Pancreas (tissue), 10 donors: ENCODE measurements at regions not wholly inside any gene's neighbourhood (a gene's known extent, or its start where the extent isn't known, plus 50 kb on each side); places are given as distances from the start of the nearest gene placed in this dataset.

Experiments
- ATAC-seq, 4 donors: fragments of 200-7000 bp; cut with Tn5 transposase; one replicate each; pipeline versions ENCODE4 v1.8.0 to v1.9.1; 2020; ENCODE audit warnings: mild to moderate bottlenecking in 4 of 4, moderate library complexity in 4 of 4
- DNase-seq, 6 donors: peaks; one replicate each; pipeline ENCODE4 v3.0.0-alpha.2; 2020
- FAIRE-seq: peaks from 2 replicates; lab custom pipeline; 2012; peaks lifted over from hg19 to GRCh38; lab: Jason Lieb, UNC
- H3K27ac ChIP-seq, 4 donors: fragments of 200-600 bp; sonication (generic); 1 replicate in 3 of 4; 2 replicates in 1 of 4; pipeline versions ENCODE4 v1.5.0 to v1.8.0; 2020
- H3K27me3 ChIP-seq, 4 donors: fragments of 200-600 bp; one replicate each; pipeline ENCODE4 v1.8.0; 2021
- H3K36me3 ChIP-seq, 3 donors: fragments of 200-600 bp; sonication (generic) in 1 of 3; one replicate each; pipeline versions ENCODE4 v1.5.0 to v1.8.0; 2020 to 2021
- H3K4me1 ChIP-seq, 3 donors: fragments of 200-600 bp; one replicate each; pipeline ENCODE4 v1.8.0; 2021
- H3K4me3 ChIP-seq, 4 donors: fragments of 200-600 bp; sonication (generic) in 2 of 4; one replicate each; pipeline versions ENCODE4 v1.5.0 to v1.8.0; 2020 to 2021
- H3K9me3 ChIP-seq, 4 donors: fragments of 200-600 bp; one replicate each; pipeline ENCODE4 v1.8.0; 2021
- WGBS, 2 donors: extraction: QIAGEN DNeasy Blood & Tissue Kit; methylation state at CpG; one replicate each; pipeline ENCODE4 v1.1.7; 2013; 5-methylcytosine and 5-hydroxymethylcytosine counted together
- intact Hi-C, 3 donors: fragments of 100-400 bp; cut with DNase I; formaldehyde crosslinking; loops; one replicate each; pipeline versions ENCODE4 v1.11.1 to v1.14.2; 2022
- TF ChIP-seq, protein P1 (sequence below), 4 donors: fragments of 200-600 bp; sonication (generic) in 3 of 4; IDR thresholded peaks; one replicate each; pipeline versions ENCODE4 v1.5.0 to v1.8.0; 2021; ENCODE audit warnings: antibody characterized with exemption in 4 of 4
- donor health status: healthy with polysubstance abuse.
- donor health status: DM: no; HTN: no; CAD: no; lungs with moderate emphysema.
- donor health status: DM: no; HTN: no; CAD: no.
- donor health status: control.
- donor health status: control.
- donor health status: Bipolar disorder and iron deficiency.
- donor health status: DM: yes; HTN: yes; CAD: no.
- donor health status: DM: no; HTN: no; CAD: no.
- donor health status: DM: no; HTN: no; CAD: no.
- donor health status: DM: yes; HTN: yes; CAD: no.

DNA sequence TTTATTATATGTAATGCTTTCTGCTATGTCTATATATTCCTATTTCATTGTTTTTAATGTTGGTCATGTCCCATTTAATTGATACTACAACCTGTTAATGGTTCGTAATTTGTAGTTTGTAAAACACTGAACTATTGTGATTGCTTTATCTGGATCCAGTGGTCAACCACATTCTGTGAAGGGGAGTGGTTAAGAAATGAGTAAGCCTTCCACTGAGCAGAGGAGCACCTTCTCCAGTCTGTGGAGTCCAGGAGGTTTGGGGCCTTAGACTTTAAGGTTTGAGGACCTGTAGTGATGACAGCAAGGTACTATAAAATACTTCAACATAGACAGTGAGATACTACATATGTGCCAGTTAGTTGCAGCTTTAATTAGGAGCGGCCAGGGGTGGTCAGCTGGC lies 67.7 kb upstream of the RAD23B start:
- no peak for DNase-seq
- intact Hi-C loops, result no loop called here
- 78 to 89% methylated on average over 2 of the region's 2 CpGs for WGBS, 2 donors

DNA sequence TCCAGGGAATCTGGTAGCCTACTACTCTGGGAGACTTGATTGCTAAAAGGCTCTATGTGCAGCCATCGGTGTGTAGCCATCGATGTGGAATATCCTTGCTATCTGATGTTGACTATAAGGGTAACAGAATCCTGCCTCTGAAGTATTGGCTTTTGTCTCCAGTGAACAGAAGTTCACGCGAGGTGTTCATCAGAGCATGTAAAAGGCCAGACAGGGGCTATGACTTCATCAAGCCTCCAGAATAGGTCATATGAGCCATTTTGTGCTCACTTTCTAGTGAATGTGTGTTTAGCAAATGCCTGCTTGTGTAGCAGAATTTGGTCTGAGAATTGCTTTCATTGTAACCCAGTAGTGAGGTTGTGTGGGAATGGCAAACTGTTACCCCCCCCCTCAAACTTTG lies 66.8 kb upstream of the RAD23B start:
- H3K4me1 ChIP-seq, result no peaks in the 10 kb centered on the region
- H3K4me3 ChIP-seq, result no peak overlapping the region
- no peaks in the 10 kb centered on the region for H3K27me3 ChIP-seq
- 91 to 94% methylated on average over 4 of the region's 4 CpGs for WGBS, 2 donors
- TF ChIP-seq, protein P1, sequence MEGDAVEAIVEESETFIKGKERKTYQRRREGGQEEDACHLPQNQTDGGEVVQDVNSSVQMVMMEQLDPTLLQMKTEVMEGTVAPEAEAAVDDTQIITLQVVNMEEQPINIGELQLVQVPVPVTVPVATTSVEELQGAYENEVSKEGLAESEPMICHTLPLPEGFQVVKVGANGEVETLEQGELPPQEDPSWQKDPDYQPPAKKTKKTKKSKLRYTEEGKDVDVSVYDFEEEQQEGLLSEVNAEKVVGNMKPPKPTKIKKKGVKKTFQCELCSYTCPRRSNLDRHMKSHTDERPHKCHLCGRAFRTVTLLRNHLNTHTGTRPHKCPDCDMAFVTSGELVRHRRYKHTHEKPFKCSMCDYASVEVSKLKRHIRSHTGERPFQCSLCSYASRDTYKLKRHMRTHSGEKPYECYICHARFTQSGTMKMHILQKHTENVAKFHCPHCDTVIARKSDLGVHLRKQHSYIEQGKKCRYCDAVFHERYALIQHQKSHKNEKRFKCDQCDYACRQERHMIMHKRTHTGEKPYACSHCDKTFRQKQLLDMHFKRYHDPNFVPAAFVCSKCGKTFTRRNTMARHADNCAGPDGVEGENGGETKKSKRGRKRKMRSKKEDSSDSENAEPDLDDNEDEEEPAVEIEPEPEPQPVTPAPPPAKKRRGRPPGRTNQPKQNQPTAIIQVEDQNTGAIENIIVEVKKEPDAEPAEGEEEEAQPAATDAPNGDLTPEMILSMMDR (IDR thresholded peaks at IDR 0.05), result no peak
- H3K27ac ChIP-seq, result no peak overlapping the region
- FAIRE-seq (no peak), DNase-seq (no peak), ATAC-seq (no peak)
- no peaks in the 10 kb centered on the region for H3K36me3 ChIP-seq
- H3K9me3 ChIP-seq, result no peaks in the 10 kb centered on the region
- intact Hi-C loops, result no loop called here

More for the DNA sequence above, 67.7 kb upstream of the RAD23B start:
- TF ChIP-seq, protein P1 (IDR thresholded peaks at IDR 0.05), result no peak
- no peak overlapping the region for H3K27ac ChIP-seq
- H3K27me3 ChIP-seq, result no peaks in the 10 kb centered on the region
- no peak overlapping the region for H3K4me3 ChIP-seq
- ATAC-seq (no peak), FAIRE-seq (no peak)
- H3K9me3 ChIP-seq, result no peaks in the 10 kb centered on the region
- no peaks in the 10 kb centered on the region for H3K4me1 ChIP-seq
- no peaks in the 10 kb centered on the region for H3K36me3 ChIP-seq

DNA sequence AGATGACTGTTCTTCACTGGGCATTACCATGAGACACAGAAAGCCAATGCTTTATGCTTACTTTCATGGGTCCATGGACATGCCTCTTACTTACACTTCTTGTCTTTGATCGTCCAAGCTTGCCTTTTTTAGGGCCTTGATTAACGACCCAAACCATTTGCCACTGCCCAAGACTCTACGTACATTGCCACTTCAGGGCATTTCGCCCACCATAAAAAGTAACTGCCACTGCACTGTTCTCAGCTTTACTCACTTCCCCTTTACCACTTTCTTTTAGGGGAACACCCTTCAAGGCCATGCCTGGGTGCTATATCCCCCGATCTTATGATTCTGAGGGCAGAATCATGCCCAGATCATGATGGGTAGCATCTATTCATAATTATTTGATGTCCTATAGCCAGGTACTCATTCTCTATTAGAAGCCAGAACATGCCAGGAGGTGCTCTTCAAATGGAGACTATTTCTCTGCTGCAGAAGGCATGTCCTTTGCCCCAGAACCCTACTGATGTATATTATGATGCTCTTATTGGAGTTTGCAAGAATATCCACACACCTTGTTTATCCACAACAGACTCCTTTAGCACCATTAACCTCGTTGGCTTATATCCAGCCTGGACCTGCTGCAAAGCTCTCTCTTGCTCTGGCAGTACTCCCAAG lies 64.1 kb upstream of the RAD23B start:
- WGBS, 2 donors, result 67 to 79% methylated on average over 6 of the region's 6 CpGs
- H3K27ac ChIP-seq, result no peak overlapping the region
- no peaks in the 10 kb centered on the region for H3K27me3 ChIP-seq
- H3K4me1 ChIP-seq, result no peaks in the 10 kb centered on the region
- DNase-seq (no peak), FAIRE-seq (no peak), ATAC-seq (no peak)
- H3K4me3 ChIP-seq, result no peak overlapping the region
- intact Hi-C loops, result no loop called here
- H3K9me3 ChIP-seq, result no peaks in the 10 kb centered on the region
- no peaks in the 10 kb centered on the region for H3K36me3 ChIP-seq
- TF ChIP-seq, protein P1 (IDR thresholded peaks at IDR 0.05), result no peak

DNA sequence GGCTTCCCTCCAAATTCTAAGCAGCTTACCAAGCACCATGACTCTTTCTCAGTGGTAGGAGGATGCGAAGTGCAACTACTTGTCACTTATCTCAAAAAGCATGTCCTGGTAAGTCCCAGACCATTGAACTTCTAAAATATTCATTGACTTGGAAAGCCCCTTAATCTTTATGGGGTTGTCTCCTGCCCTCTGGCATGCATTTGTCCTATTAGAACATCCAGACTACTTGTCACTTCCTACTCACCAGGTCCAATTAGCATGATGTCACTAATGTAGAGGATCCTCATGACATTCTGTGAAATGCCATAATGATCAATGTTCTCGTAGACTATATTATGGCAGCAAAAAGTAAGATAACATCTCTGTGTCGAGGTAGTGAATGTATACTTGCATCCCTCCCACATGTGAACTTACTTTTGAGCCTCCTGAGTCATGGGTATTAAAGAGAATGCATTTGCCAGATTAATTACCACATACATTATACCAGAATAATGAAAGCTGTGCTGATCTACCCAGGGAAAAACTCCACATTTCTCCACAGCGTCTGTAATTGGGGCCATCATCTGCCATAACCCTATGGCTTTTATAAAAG lies 63.5 kb upstream of the RAD23B start:
- TF ChIP-seq, protein P1 (IDR thresholded peaks at IDR 0.05), result no peak
- WGBS, 2 donors, result 79 to 84% methylated on average over 4 of the region's 4 CpGs
- no peaks in the 10 kb centered on the region for H3K36me3 ChIP-seq
- H3K4me1 ChIP-seq, result no peaks in the 10 kb centered on the region
- FAIRE-seq (no peak), DNase-seq (no peak), ATAC-seq (no peak)
- no peaks in the 10 kb centered on the region for H3K9me3 ChIP-seq
- no peaks in the 10 kb centered on the region for H3K27me3 ChIP-seq
- intact Hi-C loops, result no loop called here
- H3K27ac ChIP-seq, result no peak overlapping the region
- H3K4me3 ChIP-seq, result no peak overlapping the region

DNA sequence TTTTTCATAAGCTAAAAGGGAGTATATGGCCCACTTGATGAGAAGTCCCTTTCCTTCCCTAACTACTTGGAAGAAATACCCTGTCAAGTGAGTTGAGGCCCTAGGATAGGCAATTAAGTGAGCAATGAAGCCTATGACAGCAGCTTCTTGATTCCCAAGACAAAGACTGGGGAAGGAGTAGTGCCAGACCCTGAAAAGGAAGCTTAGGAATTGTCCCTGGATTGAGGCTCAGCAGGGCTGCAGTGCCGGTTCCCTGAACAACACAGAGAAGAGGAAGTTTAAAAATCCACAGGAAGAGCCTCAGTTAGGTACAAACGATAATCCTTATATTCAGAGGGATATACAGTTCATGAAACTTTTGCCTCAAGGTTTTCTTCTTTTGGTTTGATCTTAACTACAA lies 61.8 kb upstream of the RAD23B start:
- TF ChIP-seq, protein P1 (IDR thresholded peaks at IDR 0.05), result no peak
- Histone ChIP-seq H3K27me3 (no peaks in the 10 kb centered on the region), H3K27ac (no peak overlapping the region), H3K36me3 (no peaks in the 10 kb centered on the region), H3K9me3 (no peaks in the 10 kb centered on the region), H3K4me3 (no peak overlapping the region), H3K4me1 (no peaks in the 10 kb centered on the region)
- ATAC-seq (no peak), FAIRE-seq (no peak), DNase-seq (no peak)
- WGBS, 2 donors, result 63 to 65% methylated on average over 2 of the region's 2 CpGs
- intact Hi-C loops, result no loop called here
